ENCODE measurements at regions not wholly inside any gene's neighbourhood (a gene's known extent, or its start where the extent isn't known, plus 50 kb on each side); places are given as distances from the start of the nearest gene placed in this dataset.

DNA sequence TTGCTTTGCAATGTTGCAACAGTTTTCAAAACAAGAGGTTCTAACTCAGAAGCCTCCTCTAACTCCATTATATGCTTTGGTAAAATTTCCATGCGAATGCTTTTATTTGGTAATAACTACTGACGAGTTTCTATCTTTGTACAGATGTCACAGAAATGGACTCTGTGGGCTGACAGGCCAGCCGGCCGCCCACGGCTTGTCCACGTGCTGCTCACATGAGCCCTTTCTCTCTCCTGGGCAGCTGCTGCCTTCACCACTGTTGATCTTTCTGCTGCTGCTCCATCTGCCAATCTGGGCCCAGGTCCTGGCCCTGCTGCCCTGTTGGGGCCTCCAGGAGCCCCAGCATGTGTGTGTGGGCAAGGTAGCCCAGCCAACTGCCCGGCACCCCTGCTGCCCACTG is 168.2 kb upstream of the TMEM132C start:
- TF ChIP-seq, protein P1, sequence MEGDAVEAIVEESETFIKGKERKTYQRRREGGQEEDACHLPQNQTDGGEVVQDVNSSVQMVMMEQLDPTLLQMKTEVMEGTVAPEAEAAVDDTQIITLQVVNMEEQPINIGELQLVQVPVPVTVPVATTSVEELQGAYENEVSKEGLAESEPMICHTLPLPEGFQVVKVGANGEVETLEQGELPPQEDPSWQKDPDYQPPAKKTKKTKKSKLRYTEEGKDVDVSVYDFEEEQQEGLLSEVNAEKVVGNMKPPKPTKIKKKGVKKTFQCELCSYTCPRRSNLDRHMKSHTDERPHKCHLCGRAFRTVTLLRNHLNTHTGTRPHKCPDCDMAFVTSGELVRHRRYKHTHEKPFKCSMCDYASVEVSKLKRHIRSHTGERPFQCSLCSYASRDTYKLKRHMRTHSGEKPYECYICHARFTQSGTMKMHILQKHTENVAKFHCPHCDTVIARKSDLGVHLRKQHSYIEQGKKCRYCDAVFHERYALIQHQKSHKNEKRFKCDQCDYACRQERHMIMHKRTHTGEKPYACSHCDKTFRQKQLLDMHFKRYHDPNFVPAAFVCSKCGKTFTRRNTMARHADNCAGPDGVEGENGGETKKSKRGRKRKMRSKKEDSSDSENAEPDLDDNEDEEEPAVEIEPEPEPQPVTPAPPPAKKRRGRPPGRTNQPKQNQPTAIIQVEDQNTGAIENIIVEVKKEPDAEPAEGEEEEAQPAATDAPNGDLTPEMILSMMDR (IDR thresholded peaks at IDR 0.05 in 4 of 5, conservative IDR thresholded peaks at IDR 0.05 in 1 of 5), result no peak
- TF ChIP-seq POLR2A (IDR thresholded peaks at IDR 0.05), result no peak

All from gastrocnemius medialis (tissue), 4 donors.